ENCODE measurements at regions not wholly inside any gene's neighbourhood (a gene's known extent, or its start where the extent isn't known, plus 50 kb on each side); places are given as distances from the start of the nearest gene placed in this dataset.

DNA sequence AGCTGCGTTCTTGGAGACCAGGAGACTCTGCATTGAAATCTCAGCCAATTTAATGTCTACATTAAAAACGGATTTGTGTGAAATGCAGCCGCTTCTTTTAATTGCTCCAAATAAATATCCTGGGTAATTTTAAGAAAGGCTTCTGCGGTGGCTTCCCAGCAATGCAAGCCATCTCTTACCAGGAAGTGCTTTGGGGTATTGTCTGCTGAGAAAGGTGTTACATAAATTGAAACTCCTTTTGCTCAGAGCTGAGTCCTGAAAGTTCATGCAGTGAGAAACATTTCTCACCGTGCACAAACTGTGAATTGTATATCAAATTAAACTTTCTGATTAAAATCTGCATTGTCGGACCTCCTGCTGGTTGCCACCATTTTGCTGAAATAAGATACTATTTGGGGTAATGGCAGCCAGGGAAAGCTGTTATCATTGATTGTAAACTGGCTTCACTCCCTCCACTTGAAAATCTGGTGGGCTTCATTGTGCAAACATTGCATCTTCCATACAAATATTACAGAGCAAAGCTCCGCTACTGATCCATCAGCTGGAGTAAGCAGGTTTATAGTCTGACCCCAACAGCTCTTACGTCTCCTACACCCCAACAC is 59.5 kb downstream of the ZIC5 start:
- Histone ChIP-seq H3K4me3 (no peak overlapping the region), H3K27me3 (no peaks in the 10 kb centered on the region), H3K36me3 (no peaks in the 10 kb centered on the region), H3K9me3 (no peaks in the 10 kb centered on the region), H3K27ac (no peak overlapping the region), H3K4me1 (no peaks in the 10 kb centered on the region)
- TF ChIP-seq POLR2A (IDR thresholded peaks at IDR 0.05) = no peak
- TF ChIP-seq, protein P1, sequence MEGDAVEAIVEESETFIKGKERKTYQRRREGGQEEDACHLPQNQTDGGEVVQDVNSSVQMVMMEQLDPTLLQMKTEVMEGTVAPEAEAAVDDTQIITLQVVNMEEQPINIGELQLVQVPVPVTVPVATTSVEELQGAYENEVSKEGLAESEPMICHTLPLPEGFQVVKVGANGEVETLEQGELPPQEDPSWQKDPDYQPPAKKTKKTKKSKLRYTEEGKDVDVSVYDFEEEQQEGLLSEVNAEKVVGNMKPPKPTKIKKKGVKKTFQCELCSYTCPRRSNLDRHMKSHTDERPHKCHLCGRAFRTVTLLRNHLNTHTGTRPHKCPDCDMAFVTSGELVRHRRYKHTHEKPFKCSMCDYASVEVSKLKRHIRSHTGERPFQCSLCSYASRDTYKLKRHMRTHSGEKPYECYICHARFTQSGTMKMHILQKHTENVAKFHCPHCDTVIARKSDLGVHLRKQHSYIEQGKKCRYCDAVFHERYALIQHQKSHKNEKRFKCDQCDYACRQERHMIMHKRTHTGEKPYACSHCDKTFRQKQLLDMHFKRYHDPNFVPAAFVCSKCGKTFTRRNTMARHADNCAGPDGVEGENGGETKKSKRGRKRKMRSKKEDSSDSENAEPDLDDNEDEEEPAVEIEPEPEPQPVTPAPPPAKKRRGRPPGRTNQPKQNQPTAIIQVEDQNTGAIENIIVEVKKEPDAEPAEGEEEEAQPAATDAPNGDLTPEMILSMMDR (IDR thresholded peaks at IDR 0.05) = no peak
- no peak for DNase-seq

DNA sequence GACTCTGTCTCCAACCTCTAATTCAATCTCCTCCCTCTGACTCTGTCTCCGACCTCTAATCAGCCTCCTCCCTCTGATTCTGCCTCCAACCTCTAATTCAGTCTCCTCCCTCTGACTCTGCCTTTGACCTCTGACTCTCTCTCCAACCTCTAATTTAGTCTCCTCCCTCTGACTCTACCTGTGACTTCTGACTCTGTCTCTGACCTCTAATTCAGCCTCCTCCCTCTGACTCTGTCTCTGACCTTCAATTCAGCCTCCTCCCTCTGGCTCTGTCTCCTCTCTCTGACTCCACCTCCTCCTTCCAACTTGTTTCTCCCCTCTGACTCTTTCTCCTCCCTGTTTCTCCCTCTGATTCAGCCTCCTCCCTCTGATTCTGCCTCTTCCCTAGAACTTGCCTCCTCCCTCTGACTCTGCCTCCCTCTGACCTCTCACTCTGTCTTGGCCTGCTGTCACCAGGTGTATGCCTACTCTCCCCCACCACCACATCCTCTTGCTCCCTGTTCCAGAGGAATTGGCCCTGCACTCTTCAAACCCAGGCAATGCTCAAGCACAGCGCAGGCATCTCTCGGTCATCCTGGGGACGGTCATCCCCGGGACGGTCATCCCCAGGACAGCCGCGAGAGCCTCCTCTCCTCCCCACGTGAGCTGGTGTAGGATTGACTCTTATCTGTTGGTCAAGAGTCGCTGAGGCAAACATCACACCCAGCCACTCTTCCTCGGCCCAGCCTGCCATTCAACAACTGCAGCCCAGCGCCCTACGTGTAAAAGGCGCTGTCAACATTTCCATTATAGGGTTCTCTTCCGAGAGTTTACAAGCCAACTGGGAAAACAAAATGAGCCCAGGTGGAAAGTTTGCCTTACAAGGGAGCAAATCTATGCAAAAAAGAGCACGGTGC is 60.2 kb downstream of the ZIC5 start:
- Histone ChIP-seq H3K9me3 (no peaks in the 10 kb centered on the region), H3K27me3 (no peaks in the 10 kb centered on the region), H3K36me3 (no peaks in the 10 kb centered on the region), H3K4me3 (no peak overlapping the region), H3K27ac (no peak overlapping the region), H3K4me1 (no peaks in the 10 kb centered on the region)
- TF ChIP-seq POLR2A (IDR thresholded peaks at IDR 0.05) = no peak
- TF ChIP-seq, protein P1 (IDR thresholded peaks at IDR 0.05) = no peak
- no peak for DNase-seq

DNA sequence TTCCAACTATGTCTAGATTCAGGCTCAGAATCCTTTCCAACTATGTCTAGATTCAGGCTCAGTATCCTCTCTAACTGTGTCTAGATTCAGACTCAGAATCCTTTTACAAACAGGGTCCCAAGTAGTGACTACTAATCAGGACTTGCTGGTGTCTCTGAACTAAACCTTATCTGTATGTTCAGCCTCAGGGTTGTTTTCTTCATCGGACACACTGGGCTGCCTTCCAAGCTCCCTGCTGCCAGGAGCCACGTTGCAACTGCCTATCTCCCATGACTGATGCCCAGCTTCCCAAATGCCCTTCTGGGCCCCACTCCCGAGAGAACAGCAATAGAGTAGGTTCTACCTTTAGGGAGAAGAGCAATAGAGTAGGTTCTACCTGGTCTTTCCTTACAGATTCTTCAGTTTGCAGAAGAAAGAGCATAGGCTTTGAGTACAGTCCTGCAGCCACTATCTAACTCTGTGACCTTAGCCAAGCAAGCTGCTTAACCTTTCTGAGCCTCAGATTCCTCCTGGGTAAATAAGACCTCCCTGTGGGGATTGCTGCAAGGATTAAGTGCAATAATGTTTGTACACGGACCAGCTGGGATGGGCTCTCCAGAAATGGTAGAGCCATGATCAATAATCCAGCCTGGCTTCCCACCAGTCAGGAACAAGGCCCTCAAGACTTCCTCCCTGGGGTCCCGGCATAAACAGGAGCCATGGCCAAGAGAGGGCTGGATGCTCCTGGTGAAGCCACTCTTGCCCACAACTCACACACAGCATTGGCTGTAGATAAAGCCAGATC is 61.5 kb downstream of the ZIC5 start:
- no peaks in the 10 kb centered on the region for H3K4me1 ChIP-seq
- no peaks in the 10 kb centered on the region for H3K27me3 ChIP-seq
- TF ChIP-seq, protein P1 (IDR thresholded peaks at IDR 0.05) = no peak
- TF ChIP-seq POLR2A (IDR thresholded peaks at IDR 0.05) = no peak
- DNase-seq = no peak
- no peaks in the 10 kb centered on the region for H3K9me3 ChIP-seq
- H3K27ac ChIP-seq = no peak overlapping the region
- H3K4me3 ChIP-seq = no peak overlapping the region
- no peaks in the 10 kb centered on the region for H3K36me3 ChIP-seq

DNA sequence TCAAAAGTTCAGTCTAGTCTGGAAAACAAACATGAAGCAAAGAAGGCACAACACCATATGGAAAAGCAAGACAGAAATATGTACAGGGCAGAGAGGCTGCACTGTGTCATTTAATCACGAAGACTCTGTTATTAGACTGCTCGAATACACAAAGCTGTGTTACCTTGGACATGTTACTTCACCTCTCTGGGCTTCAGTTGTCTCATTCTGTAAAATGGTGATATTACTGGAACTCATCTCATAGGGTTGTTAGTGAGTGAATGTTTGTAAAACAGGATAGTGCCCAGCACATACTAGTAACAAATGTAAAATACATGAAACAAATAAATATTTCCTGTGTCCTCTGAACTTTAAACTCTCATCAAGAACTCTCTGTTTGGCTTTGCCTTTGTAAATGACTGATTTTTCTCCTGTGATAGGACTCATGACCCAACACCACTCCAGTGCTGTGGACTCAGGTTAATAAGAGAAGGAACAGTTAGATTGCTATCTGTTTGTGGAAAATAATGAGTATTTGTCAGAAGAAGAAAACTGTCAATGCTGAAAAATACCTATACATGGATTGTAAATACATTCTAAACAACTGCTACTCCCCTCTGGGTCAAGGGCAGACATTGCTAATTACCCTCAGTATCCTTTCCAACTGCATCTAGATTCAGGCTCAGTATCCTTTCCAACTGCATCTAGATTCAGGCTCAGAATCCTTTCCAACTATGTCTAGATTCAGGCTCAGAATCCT is 62.3 kb downstream of the ZIC5 start:
- Histone ChIP-seq H3K9me3 (no peaks in the 10 kb centered on the region), H3K36me3 (no peaks in the 10 kb centered on the region), H3K27me3 (no peaks in the 10 kb centered on the region), H3K4me1 (no peaks in the 10 kb centered on the region), H3K27ac (no peak overlapping the region), H3K4me3 (no peak overlapping the region)
- no peak for DNase-seq
- TF ChIP-seq, protein P1 (IDR thresholded peaks at IDR 0.05) = no peak
- TF ChIP-seq POLR2A (IDR thresholded peaks at IDR 0.05) = no peak

DNA sequence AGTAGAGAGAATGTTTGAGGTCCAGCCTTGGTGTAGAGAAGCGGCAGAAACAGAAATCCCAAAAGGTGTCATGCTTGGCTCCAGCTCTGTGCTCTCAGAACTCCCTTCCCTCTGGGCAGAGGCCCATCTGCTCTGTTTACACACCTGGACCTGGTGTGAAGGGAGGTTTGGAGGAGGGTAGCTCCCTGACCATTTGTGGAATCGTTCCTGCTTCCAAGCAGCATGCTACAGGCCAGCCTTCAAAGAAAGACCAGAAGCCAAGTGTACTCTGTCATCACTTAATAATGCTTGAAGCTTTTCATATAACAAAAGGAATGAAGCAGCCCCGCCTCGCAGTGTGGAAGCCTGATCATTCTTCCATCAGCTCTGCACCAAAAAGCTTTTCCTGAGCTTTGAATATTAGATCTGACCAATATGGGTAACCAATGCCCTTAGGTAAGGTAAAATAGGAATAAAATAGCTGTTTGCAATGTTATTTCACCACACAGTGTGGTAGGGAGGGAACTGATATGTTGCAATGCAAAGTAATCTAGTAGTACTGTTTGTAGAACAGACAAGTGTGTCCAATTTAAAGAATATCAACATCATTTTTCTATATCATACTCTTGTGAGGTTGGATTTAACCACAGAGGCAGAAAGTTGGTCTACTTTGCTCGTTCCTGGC is 63.3 kb downstream of the ZIC5 start:
- no peaks in the 10 kb centered on the region for H3K9me3 ChIP-seq
- H3K36me3 ChIP-seq = no peaks in the 10 kb centered on the region
- no peak overlapping the region for H3K27ac ChIP-seq
- no peak for DNase-seq
- no peak overlapping the region for H3K4me3 ChIP-seq
- no peaks in the 10 kb centered on the region for H3K27me3 ChIP-seq
- no peaks in the 10 kb centered on the region for H3K4me1 ChIP-seq
- TF ChIP-seq POLR2A (IDR thresholded peaks at IDR 0.05) = no peak
- TF ChIP-seq, protein P1 (IDR thresholded peaks at IDR 0.05) = no peak

All from Peyer's patch (tissue), 4 donors.